Spleen (tissue), 11 donors: ENCODE measurements at regions not wholly inside any gene's neighbourhood (a gene's known extent, or its start where the extent isn't known, plus 50 kb on each side); places are given as distances from the start of the nearest gene placed in this dataset.

Source experiments
- DNase-seq: peaks from one replicate; pipeline ENCODE4 v3.0.0-alpha.2; 2020
- H3K27ac ChIP-seq, 8 donors: fragments of 200-600 bp; sonication (generic) in 7 of 8; 1 replicate in 4 of 8; 2 replicates in 4 of 8; pipeline versions ENCODE4 v1.5.0 to v1.8.0; 2016 to 2021; ENCODE audit warnings: inconsistent platforms in 4 of 8, mild to moderate bottlenecking in 4 of 8, moderate library complexity in 1 of 8
- H3K27me3 ChIP-seq, 7 donors: fragments of 200-600 bp; sonication (generic) in 6 of 7; replicated peaks in 1 of 7; 1 replicate in 4 of 7; 2 replicates in 3 of 7; pipeline versions ENCODE4 v1.5.0 to v1.8.0; 2016 to 2021; ENCODE audit warnings: inconsistent platforms in 3 of 7, mild to moderate bottlenecking in 1 of 7
- H3K36me3 ChIP-seq, 6 donors: fragments of 200-600 bp; sonication (generic) in 5 of 6; 1 replicate in 4 of 6; 2 replicates in 2 of 6; pipeline versions ENCODE4 v1.5.0 to v1.8.0; 2016 to 2021; ENCODE audit warnings: inconsistent platforms in 2 of 6
- H3K4me1 ChIP-seq, 6 donors: fragments of 200-600 bp; sonication (generic) in 5 of 6; 1 replicate in 3 of 6; 2 replicates in 3 of 6; pipeline versions ENCODE4 v1.5.0 to v1.8.0; 2016 to 2021; ENCODE audit warnings: inconsistent platforms in 3 of 6
- H3K4me3 ChIP-seq, 8 donors: fragments of 200-600 bp; sonication (generic) in 7 of 8; 1 replicate in 4 of 8; 2 replicates in 4 of 8; pipeline versions ENCODE4 v1.5.0 to v1.8.0; 2016 to 2021; ENCODE audit warnings: inconsistent platforms in 4 of 8, mild to moderate bottlenecking in 4 of 8, moderate library complexity in 2 of 8
- H3K9me3 ChIP-seq, 8 donors: fragments of 200-600 bp; sonication (generic) in 7 of 8; 1 replicate in 4 of 8; 2 replicates in 4 of 8; pipeline versions ENCODE4 v1.5.0 to v1.8.0; 2016 to 2021; ENCODE audit warnings: inconsistent platforms in 4 of 8
- CTCF ChIP-seq, 11 experiments: fragments of 200-600 bp in 7 of 11; fragments of 450-650 bp in 4 of 11; sonication (generic) in 4 of 11; IDR thresholded peaks in 8 of 11; conservative IDR thresholded peaks in 3 of 11; 1 replicate in 7 of 11; 2 replicates in 4 of 11; pipeline versions ENCODE4 v1.4.0 to v1.8.0; 2016 to 2021; ENCODE audit warnings: antibody characterized with exemption in 11 of 11, inconsistent platforms in 4 of 11, mild to moderate bottlenecking in 1 of 11
- POLR2A ChIP-seq, 3 donors: fragments of 450-650 bp; IDR thresholded peaks; one replicate each; pipeline ENCODE4 v1.5.1; 2017; ENCODE audit warnings: antibody characterized with exemption in 3 of 3, mild to moderate bottlenecking in 1 of 3
- POLR2AphosphoS5 ChIP-seq, 3 donors: sonication (generic); formaldehyde crosslinking; IDR thresholded peaks; one replicate each; pipeline ENCODE4 v1.5.1; 2017; ENCODE audit warnings: antibody characterized with exemption in 3 of 3
- WGBS, 5 donors: extraction: QIAGEN DNeasy Blood & Tissue Kit in 3 of 5; methylation state at CpG; one replicate each; pipeline versions ENCODE4 v1.1.5 to v1.1.7; 2013 to 2018; 5-methylcytosine and 5-hydroxymethylcytosine counted together
- intact Hi-C: fragments of 100-400 bp; cut with DNase I; formaldehyde crosslinking; loops from one replicate; pipeline ENCODE4 v1.15.0; 2023; ENCODE audit warnings: low total_unique reads
- donor health status: healthy with polysubstance abuse.
- donor health status: DM: no; HTN: no; CAD: no; lungs with moderate emphysema.
- donor health status: DM: no; HTN: no; CAD: no.
- donor health status: Bipolar disorder and iron deficiency.
- donor health status: healthy.
- donor health status: DM: no; HTN: no; CAD: no.
- donor health status: DM: yes; HTN: yes; CAD: no.

- no peak for TF ChIP-seq POLR2A (IDR thresholded peaks at IDR 0.05)
- TF ChIP-seq POLR2AphosphoS5 (IDR thresholded peaks at IDR 0.05) = no peak
- TF ChIP-seq CTCF (IDR thresholded peaks at IDR 0.05 in 8 of 11, conservative IDR thresholded peaks at IDR 0.05 in 3 of 11) = no peak
- H3K27me3 ChIP-seq = no peaks in the 10 kb centered on the region
- H3K27ac ChIP-seq = no peak overlapping the region
- intact Hi-C loops = no loop called here
- peaks cover 2 to 37% (median 13%) of the 10 kb centered on the region in 8 donors for H3K9me3 ChIP-seq
- H3K4me3 ChIP-seq = no peak overlapping the region
- no peaks in the 10 kb centered on the region for H3K36me3 ChIP-seq
- 63 to 81% (median 73%) methylated on average over 3 of the region's 3 CpGs for WGBS, 5 donors
- H3K4me1 ChIP-seq = no peaks in the 10 kb centered on the region
- DNase-seq = no peak
These were observed 221.3 kb downstream of the MOXD1 start for GRCh38 chr6:132179955-132180354.

- TF ChIP-seq POLR2AphosphoS5 (IDR thresholded peaks at IDR 0.05) (no peak), CTCF (IDR thresholded peaks at IDR 0.05 in 8 of 11, conservative IDR thresholded peaks at IDR 0.05 in 3 of 11) (no peak), POLR2A (IDR thresholded peaks at IDR 0.05) (no peak)
- H3K27ac ChIP-seq = no peak overlapping the region
- H3K9me3 ChIP-seq = peaks cover 8 to 42% (median 25%) of the 10 kb centered on the region in 8 donors
- intact Hi-C loops = no loop called here
- H3K27me3 ChIP-seq = no peaks in the 10 kb centered on the region
- H3K4me1 ChIP-seq = no peaks in the 10 kb centered on the region
- 86 to 96% (median 94%) methylated on average over 3 of the region's 3 CpGs for WGBS, 5 donors
- H3K4me3 ChIP-seq = no peak overlapping the region
- no peak for DNase-seq
- H3K36me3 ChIP-seq = no peaks in the 10 kb centered on the region
These were observed 223.7 kb upstream of the CCN2 start for GRCh38 chr6:132174919-132175318.

- 81 to 91% (median 85%) methylated on average over 3 of the region's 3 CpGs for WGBS, 5 donors
- no peaks in the 10 kb centered on the region for H3K36me3 ChIP-seq
- intact Hi-C loops = loop anchor here (10.0 kb wide), 1 partner anchor 244 kb away; no protein-coding TSS in a partner anchor
- no peaks in the 10 kb centered on the region for H3K27me3 ChIP-seq
- DNase-seq = no peak
- H3K9me3 ChIP-seq = peaks cover 0 to 10% (median under 1%) of the 10 kb centered on the region in 8 donors
- H3K4me3 ChIP-seq = no peak overlapping the region
- no peaks in the 10 kb centered on the region for H3K4me1 ChIP-seq
- H3K27ac ChIP-seq = no peak overlapping the region
- TF ChIP-seq POLR2AphosphoS5 (IDR thresholded peaks at IDR 0.05) (no peak), CTCF (IDR thresholded peaks at IDR 0.05 in 8 of 11, conservative IDR thresholded peaks at IDR 0.05 in 3 of 11) (no peak), POLR2A (IDR thresholded peaks at IDR 0.05) (no peak)
These were observed 217.8 kb upstream of the CCN2 start for GRCh38 chr6:132168961-132169360.

- no peak for TF ChIP-seq POLR2AphosphoS5 (IDR thresholded peaks at IDR 0.05)
- no peak for TF ChIP-seq POLR2A (IDR thresholded peaks at IDR 0.05)
- no peak for TF ChIP-seq CTCF (IDR thresholded peaks at IDR 0.05 in 8 of 11, conservative IDR thresholded peaks at IDR 0.05 in 3 of 11)
- no peak for DNase-seq
- no peak overlapping the region for H3K4me3 ChIP-seq
- no peak overlapping the region for H3K27ac ChIP-seq
- H3K4me1 ChIP-seq = no peaks in the 10 kb centered on the region
- H3K9me3 ChIP-seq = peaks cover 0 to 8% (median 0%) of the 10 kb centered on the region in 8 donors
- intact Hi-C loops = loop anchor here (10.0 kb wide), 1 partner anchor 243 kb away; no protein-coding TSS in a partner anchor
- H3K27me3 ChIP-seq = no peaks in the 10 kb centered on the region
- WGBS, 5 donors = 61 to 72% (median 65%) methylated on average over 4 of the region's 4 CpGs
- no peaks in the 10 kb centered on the region for H3K36me3 ChIP-seq
These were observed 217.0 kb upstream of the CCN2 start for GRCh38 chr6:132167929-132168892.
